B cell (primary cell): ENCODE measurements at regions not wholly inside any gene's neighbourhood (a gene's known extent, or its start where the extent isn't known, plus 50 kb on each side); places are given as distances from the start of the nearest gene placed in this dataset.

ENCODE experiments used
- EZH2 ChIP-seq: IDR thresholded peaks from 2 replicates; pipeline ENCODE4 v1.6.1; 2012; ENCODE audit warnings: borderline replicate concordance, low read depth, mild to moderate bottlenecking, moderate library complexity, low read length; ENCODE audit not compliant: insufficient read depth, poor library complexity, severe bottlenecking
- TF ChIP-seq, protein P1 (sequence below): fragments of 200-600 bp; IDR thresholded peaks from one replicate; pipeline ENCODE4 v1.8.0; 2022; ENCODE audit warnings: antibody characterized with exemption, mild to moderate bottlenecking

DNA sequence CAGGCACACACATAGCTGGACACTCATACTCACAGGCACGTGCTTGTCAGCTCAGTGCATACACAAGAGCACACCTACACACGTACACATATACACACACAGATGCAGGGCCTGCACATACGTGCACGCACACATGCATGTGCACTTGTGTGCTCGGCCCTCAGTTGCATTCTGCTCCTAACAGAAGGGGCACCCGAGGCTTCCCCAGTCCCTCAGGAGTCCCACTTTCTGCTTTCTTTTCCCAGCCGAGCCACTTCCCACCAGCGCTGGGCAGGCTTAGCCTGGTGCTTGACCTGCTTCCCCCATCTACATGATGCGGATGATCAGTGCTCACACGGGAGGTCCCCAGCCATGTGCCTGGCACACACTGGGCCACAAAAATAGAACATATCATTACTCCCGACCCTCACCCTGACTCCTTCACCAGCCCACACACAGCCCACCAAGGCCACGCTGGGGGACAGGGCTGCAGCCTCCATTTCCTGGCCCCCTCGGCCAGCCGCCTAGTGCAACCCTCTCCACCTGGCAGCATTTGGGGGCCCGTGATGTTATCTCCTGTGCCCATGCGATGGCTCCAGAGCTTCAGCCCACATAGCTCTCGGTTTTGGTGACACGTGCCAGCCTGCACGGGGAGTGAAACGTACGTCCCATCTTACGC lies 125.2 kb upstream of the SPACA7 start:
- TF ChIP-seq, protein P1, sequence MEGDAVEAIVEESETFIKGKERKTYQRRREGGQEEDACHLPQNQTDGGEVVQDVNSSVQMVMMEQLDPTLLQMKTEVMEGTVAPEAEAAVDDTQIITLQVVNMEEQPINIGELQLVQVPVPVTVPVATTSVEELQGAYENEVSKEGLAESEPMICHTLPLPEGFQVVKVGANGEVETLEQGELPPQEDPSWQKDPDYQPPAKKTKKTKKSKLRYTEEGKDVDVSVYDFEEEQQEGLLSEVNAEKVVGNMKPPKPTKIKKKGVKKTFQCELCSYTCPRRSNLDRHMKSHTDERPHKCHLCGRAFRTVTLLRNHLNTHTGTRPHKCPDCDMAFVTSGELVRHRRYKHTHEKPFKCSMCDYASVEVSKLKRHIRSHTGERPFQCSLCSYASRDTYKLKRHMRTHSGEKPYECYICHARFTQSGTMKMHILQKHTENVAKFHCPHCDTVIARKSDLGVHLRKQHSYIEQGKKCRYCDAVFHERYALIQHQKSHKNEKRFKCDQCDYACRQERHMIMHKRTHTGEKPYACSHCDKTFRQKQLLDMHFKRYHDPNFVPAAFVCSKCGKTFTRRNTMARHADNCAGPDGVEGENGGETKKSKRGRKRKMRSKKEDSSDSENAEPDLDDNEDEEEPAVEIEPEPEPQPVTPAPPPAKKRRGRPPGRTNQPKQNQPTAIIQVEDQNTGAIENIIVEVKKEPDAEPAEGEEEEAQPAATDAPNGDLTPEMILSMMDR: no peak
- no peak for TF ChIP-seq EZH2
